ENCODE measurements at regions not wholly inside any gene's neighbourhood (a gene's known extent, or its start where the extent isn't known, plus 50 kb on each side); places are given as distances from the start of the nearest gene placed in this dataset.

- ATAC-seq (ENCODE audit: low read depth) (no peak), DNase-seq (no peak)
- Histone ChIP-seq H3K9ac (ENCODE audit: low read length) (no peak overlapping the region), H3K4me3 (ENCODE audit: control extremely low read depth in 1 of 5, extremely low read depth in 1 of 5, insufficient read depth in 1 of 5, low read depth in 2 of 5, low read length in 4 of 5) (no peak overlapping the region), H3K4me2 (replicated peaks; ENCODE audit: low read depth, low read length, poor library complexity, severe bottlenecking) (no peak overlapping the region), H3K4me1 (ENCODE audit: control insufficient read depth in 2 of 2, insufficient read depth in 2 of 2, low read length in 2 of 2) (no peaks in the 10 kb centered on the region), H3K9me3 (ENCODE audit: control extremely low read depth in 1 of 3, control insufficient read depth in 2 of 3, insufficient read depth in 1 of 3, low read length in 2 of 3) (peaks cover 0 to 9% (median 0%) of the 10 kb centered on the region in 3 donors), H3K36me3 (replicated peaks in 1 of 2; ENCODE audit: control extremely low read depth in 1 of 2, control insufficient read depth in 1 of 2, extremely low read depth in 1 of 2, insufficient read depth in 2 of 2, low read length in 1 of 2) (no peaks in the 10 kb centered on the region), H2AFZ (ENCODE audit: insufficient read depth, low read depth, low read length, poor library complexity, severe bottlenecking) (no peak overlapping the region), H3K27ac (ENCODE audit: low read length in 2 of 2) (no peak overlapping the region), H4K20me1 (ENCODE audit: control insufficient read depth, insufficient read depth, low read length, poor library complexity, severe bottlenecking) (no peaks in the 10 kb centered on the region), H3K79me2 (ENCODE audit: control insufficient read depth, insufficient read depth, low read length) (no peaks in the 10 kb centered on the region), H3K27me3 (replicated peaks in 1 of 4; ENCODE audit: control extremely low read depth in 1 of 4, control insufficient read depth in 3 of 4, insufficient read depth in 4 of 4, low read length in 3 of 4) (no peaks in the 10 kb centered on the region)
- Mint-ChIP-seq H3K4me1 (no peaks in the 10 kb centered on the region), H3K27me3 (no peaks in the 10 kb centered on the region), H3K27ac (no peak overlapping the region), H3K9me3 (ENCODE audit: insufficient read depth) (no peaks in the 10 kb centered on the region), H3K4me3 (no peak overlapping the region)
- POLR2A ChIA-PET, result no interaction called here
- WGBS (ENCODE audit: insufficient coverage), result 40% methylated on average over 3 of the region's 3 CpGs
- CTCF ChIA-PET, result no interaction called here
- intact Hi-C loops (cut with micrococcal nuclease), result no loop called here
- TF ChIP-seq, protein P1, sequence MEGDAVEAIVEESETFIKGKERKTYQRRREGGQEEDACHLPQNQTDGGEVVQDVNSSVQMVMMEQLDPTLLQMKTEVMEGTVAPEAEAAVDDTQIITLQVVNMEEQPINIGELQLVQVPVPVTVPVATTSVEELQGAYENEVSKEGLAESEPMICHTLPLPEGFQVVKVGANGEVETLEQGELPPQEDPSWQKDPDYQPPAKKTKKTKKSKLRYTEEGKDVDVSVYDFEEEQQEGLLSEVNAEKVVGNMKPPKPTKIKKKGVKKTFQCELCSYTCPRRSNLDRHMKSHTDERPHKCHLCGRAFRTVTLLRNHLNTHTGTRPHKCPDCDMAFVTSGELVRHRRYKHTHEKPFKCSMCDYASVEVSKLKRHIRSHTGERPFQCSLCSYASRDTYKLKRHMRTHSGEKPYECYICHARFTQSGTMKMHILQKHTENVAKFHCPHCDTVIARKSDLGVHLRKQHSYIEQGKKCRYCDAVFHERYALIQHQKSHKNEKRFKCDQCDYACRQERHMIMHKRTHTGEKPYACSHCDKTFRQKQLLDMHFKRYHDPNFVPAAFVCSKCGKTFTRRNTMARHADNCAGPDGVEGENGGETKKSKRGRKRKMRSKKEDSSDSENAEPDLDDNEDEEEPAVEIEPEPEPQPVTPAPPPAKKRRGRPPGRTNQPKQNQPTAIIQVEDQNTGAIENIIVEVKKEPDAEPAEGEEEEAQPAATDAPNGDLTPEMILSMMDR (IDR thresholded peaks at IDR 0.05), result no peak
- no peak for TF ChIP-seq EZH2 (IDR thresholded peaks at IDR 0.05; ENCODE audit: borderline replicate concordance, insufficient read depth, low read depth, low read length, poor library complexity, severe bottlenecking)
Observed at GRCh38 chr1:5341471-5341870, 650.8 kb downstream of the NPHP4 start.

DNA sequence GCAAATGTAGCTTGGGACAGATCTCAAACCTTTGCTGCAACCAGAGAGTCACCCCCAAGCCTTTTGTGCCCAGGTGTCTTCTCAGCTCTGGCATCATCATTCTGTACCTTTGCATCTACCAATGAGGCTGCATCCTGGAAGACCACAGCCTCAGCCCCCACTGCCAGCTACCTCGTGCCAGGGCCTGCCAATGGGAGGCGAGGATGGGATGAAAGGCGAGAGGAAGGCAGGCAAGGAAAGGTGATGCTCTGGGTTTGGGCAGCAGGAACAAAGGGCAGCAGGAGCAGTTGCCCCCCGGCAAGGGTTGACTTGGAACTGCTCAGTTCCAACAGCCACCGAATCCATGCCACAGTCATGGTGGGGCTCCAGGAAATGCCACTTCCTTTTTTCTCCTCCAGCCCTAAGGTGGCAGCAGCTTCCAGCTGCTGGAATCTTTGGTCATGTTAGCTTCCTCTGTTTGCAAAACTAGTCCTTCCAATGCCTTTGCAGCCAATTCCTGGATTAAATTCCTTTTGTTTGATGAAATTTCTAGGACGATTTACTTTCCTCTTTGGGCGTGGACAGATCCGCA is 651.6 kb downstream of the NPHP4 start:
- POLR2A ChIA-PET, result no interaction called here
- H3K36me3 ChIP-seq (replicated peaks in 1 of 2; ENCODE audit: control extremely low read depth in 1 of 2, control insufficient read depth in 1 of 2, extremely low read depth in 1 of 2, insufficient read depth in 2 of 2, low read length in 1 of 2), result no peaks in the 10 kb centered on the region
- CTCF ChIA-PET, result no interaction called here
- WGBS (ENCODE audit: insufficient coverage), result 81% methylated on average over 5 of the region's 8 CpGs
- H3K9ac ChIP-seq (ENCODE audit: low read length), result no peak overlapping the region
- TF ChIP-seq EZH2 (IDR thresholded peaks at IDR 0.05; ENCODE audit: borderline replicate concordance, insufficient read depth, low read depth, low read length, poor library complexity, severe bottlenecking), result no peak
- TF ChIP-seq, protein P1 (IDR thresholded peaks at IDR 0.05), result no peak
- no peak overlapping the region for H3K4me3 Mint-ChIP-seq
- H3K4me1 Mint-ChIP-seq, result no peaks in the 10 kb centered on the region
- H3K9me3 ChIP-seq (ENCODE audit: control extremely low read depth in 1 of 3, control insufficient read depth in 2 of 3, insufficient read depth in 1 of 3, low read length in 2 of 3), result peaks cover 0 to 9% (median 0%) of the 10 kb centered on the region in 3 donors
- H3K4me2 ChIP-seq (replicated peaks; ENCODE audit: low read depth, low read length, poor library complexity, severe bottlenecking), result no peak overlapping the region
- no peak overlapping the region for H3K4me3 ChIP-seq (ENCODE audit: control extremely low read depth in 1 of 5, extremely low read depth in 1 of 5, insufficient read depth in 1 of 5, low read depth in 2 of 5, low read length in 4 of 5)
- no peaks in the 10 kb centered on the region for H3K9me3 Mint-ChIP-seq (ENCODE audit: insufficient read depth)
- no peak overlapping the region for H3K27ac ChIP-seq (ENCODE audit: low read length in 2 of 2)
- no peaks in the 10 kb centered on the region for H3K79me2 ChIP-seq (ENCODE audit: control insufficient read depth, insufficient read depth, low read length)
- DNase-seq (no peak), ATAC-seq (ENCODE audit: low read depth) (no peak)
- H4K20me1 ChIP-seq (ENCODE audit: control insufficient read depth, insufficient read depth, low read length, poor library complexity, severe bottlenecking), result no peaks in the 10 kb centered on the region
- H3K4me1 ChIP-seq (ENCODE audit: control insufficient read depth in 2 of 2, insufficient read depth in 2 of 2, low read length in 2 of 2), result no peaks in the 10 kb centered on the region
- H2AFZ ChIP-seq (ENCODE audit: insufficient read depth, low read depth, low read length, poor library complexity, severe bottlenecking), result no peak overlapping the region
- H3K27me3 ChIP-seq (replicated peaks in 1 of 4; ENCODE audit: control extremely low read depth in 1 of 4, control insufficient read depth in 3 of 4, insufficient read depth in 4 of 4, low read length in 3 of 4), result no peaks in the 10 kb centered on the region
- H3K27me3 Mint-ChIP-seq, result no peaks in the 10 kb centered on the region
- H3K27ac Mint-ChIP-seq, result no peak overlapping the region
- intact Hi-C loops (cut with micrococcal nuclease), result no loop called here
